Activated T-cell treated with anti-CD3 and anti-CD28 coated beads for 4 hours (primary cell): ENCODE measurements at regions not wholly inside any gene's neighbourhood (a gene's known extent, or its start where the extent isn't known, plus 50 kb on each side); places are given as distances from the start of the nearest gene placed in this dataset.

Experiments used
- DNase-seq: peaks from one replicate; pipeline ENCODE4 v3.0.0-alpha.2; 2020

GRCh38 chr5:129821477-129822131 is 73.7 kb downstream of the MINAR2 start:
- no peak for DNase-seq

DNA sequence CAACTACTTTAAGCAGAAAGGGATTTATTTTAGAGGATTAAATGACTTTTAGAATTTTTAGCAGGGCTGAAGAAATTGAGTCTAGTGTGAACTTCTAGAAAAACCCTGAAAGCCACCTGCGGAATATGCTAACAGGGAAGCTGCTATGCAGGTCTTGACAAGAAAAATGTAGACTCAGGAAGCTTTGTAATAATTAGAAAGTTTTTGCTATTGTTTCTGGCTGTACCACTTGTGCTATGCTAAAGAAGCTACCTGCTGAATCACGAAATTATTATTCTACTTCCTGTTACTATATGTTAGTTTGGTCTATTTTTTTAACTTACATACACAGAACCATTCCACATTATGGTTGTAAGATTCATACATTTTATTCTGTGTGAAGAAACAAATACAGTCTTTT is 74.0 kb upstream of the CHSY3 start:
- DNase-seq: no peak

DNA sequence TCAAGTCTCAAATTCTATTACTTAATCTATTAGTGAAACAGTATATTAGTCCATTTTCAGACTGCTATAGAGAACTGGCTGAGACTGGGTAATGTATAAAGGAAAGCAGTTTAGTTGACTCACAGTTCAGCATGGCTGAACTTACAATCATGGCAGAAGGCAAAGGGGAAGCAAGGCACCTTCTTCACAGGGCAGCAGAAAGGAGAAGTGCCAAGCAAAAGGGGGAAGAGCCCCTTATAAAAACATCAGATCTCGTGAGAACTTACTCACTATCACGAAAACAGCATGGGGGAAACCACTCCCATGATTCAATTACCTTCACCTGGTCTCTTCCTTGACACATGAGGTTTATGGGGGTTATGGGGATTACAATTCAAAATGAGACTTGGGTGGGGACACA is 67.9 kb upstream of the CHSY3 start:
- no peak for DNase-seq

- DNase-seq: no peak
These were observed 59.5 kb upstream of the CHSY3 start for GRCh38 chr5:129844764-129845163.

DNA sequence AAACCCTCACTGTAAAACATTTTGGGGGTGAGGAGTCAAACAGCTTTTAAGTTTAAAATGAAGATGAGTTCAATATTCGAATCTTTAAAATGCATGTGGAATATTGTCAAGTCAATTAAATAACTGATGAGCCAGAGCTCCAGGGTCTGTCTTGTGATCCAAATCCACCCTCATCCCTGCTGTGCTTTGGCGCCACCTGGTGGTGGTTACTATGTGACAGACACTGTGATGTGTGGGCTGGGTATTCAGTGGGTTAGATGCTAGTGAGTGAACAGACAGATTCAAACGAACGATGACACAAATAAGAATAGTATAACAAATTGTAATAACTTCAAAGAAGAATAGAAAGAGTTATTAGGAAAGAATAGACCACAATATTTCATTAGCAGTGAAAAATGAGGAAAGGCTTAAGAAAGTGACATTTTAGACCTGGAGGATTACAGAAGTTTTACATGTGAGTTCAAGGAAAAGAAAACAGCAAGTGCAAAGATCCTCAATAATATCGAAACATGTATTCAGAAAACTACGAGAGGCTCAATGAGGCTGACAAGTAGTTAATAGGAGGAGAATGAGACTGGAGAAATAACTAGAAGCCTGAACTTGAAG is 51.4 kb upstream of the CHSY3 start:
- DNase-seq: peak; percentile 58

DNA sequence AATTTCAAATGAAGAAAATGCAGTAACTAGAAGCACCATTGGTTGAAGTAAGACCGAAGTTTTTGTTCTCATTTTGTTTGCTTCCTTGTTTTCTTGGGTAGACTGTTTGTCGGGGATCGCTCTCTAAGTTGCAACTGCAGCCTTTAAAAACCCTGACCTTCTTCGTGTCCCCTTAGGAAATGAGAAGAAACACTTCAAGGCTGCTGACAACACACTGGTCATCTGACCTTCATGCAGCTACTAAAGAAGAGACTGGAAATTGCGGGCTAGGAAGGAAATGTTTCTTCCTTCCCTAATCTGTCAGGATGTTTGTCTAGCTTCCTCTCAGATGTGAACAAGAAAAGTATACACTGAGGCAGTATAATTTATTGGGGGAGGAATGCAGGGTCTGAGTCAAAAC is 50.7 kb upstream of the CHSY3 start:
- no peak for DNase-seq
